Stomach (tissue), 4 donors: ENCODE measurements at regions not wholly inside any gene's neighbourhood (a gene's known extent, or its start where the extent isn't known, plus 50 kb on each side); places are given as distances from the start of the nearest gene placed in this dataset.

Experiments used
- EP300 ChIP-seq: sonication (generic); formaldehyde crosslinking; IDR thresholded peaks from one replicate; pipeline ENCODE4 v1.6.1; 2017; ENCODE audit warnings: antibody characterized with exemption
- POLR2A ChIP-seq, 4 donors: fragments of 450-650 bp; IDR thresholded peaks; one replicate each; pipeline ENCODE4 v1.6.1; 2016; ENCODE audit warnings: antibody characterized with exemption in 4 of 4, control low read depth in 2 of 4, mild to moderate bottlenecking in 1 of 4, moderate library complexity in 1 of 4
- POLR2AphosphoS5 ChIP-seq, 3 donors: sonication (generic); formaldehyde crosslinking; IDR thresholded peaks; one replicate each; pipeline ENCODE4 v1.6.1; 2016; ENCODE audit warnings: antibody characterized with exemption in 3 of 3
- TF ChIP-seq, protein P1 (sequence below), 7 experiments: fragments of 450-650 bp in 4 of 7; fragments of 200-600 bp in 3 of 7; sonication (generic) in 3 of 7; IDR thresholded peaks; one replicate each; pipeline ENCODE4 v1.5.1; 2016 to 2019; ENCODE audit warnings: antibody characterized with exemption in 7 of 7, control low read depth in 2 of 7, mild to moderate bottlenecking in 1 of 7

DNA sequence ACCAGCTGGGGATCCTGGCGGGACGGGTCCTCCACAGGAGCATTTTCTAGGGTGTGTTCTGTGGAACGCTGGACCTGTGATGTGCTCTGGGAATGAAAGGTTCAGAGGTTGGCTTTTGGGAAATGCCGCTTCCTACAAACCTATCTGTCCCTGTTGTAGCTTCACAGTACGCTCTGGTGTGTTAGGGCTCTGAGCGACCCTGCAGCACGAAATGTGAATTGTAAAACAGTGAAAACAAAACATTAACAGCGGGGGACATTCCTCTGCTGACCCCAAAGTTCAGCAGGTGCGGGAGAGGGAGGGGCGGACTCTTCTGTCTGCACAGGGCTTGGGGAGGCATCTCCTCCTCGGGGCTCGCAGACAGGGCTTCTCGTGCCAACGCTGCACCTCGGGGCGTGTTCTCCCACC is 155.9 kb downstream of the NRN1 start:
- TF ChIP-seq POLR2AphosphoS5 (IDR thresholded peaks at IDR 0.05) (no peak), POLR2A (IDR thresholded peaks at IDR 0.05) (no peak), EP300 (no peak)
- TF ChIP-seq, protein P1, sequence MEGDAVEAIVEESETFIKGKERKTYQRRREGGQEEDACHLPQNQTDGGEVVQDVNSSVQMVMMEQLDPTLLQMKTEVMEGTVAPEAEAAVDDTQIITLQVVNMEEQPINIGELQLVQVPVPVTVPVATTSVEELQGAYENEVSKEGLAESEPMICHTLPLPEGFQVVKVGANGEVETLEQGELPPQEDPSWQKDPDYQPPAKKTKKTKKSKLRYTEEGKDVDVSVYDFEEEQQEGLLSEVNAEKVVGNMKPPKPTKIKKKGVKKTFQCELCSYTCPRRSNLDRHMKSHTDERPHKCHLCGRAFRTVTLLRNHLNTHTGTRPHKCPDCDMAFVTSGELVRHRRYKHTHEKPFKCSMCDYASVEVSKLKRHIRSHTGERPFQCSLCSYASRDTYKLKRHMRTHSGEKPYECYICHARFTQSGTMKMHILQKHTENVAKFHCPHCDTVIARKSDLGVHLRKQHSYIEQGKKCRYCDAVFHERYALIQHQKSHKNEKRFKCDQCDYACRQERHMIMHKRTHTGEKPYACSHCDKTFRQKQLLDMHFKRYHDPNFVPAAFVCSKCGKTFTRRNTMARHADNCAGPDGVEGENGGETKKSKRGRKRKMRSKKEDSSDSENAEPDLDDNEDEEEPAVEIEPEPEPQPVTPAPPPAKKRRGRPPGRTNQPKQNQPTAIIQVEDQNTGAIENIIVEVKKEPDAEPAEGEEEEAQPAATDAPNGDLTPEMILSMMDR (IDR thresholded peaks at IDR 0.05) = no peak
